Spleen (tissue), 11 donors: ENCODE measurements at regions not wholly inside any gene's neighbourhood (a gene's known extent, or its start where the extent isn't known, plus 50 kb on each side); places are given as distances from the start of the nearest gene placed in this dataset.

Source experiments
- DNase-seq: peaks from one replicate; pipeline ENCODE4 v3.0.0-alpha.2; 2020
- H3K27ac ChIP-seq, 8 donors: fragments of 200-600 bp; sonication (generic) in 7 of 8; 1 replicate in 4 of 8; 2 replicates in 4 of 8; pipeline versions ENCODE4 v1.5.0 to v1.8.0; 2016 to 2021; ENCODE audit warnings: inconsistent platforms in 4 of 8, mild to moderate bottlenecking in 4 of 8, moderate library complexity in 1 of 8
- H3K27me3 ChIP-seq, 7 donors: fragments of 200-600 bp; sonication (generic) in 6 of 7; replicated peaks in 1 of 7; 1 replicate in 4 of 7; 2 replicates in 3 of 7; pipeline versions ENCODE4 v1.5.0 to v1.8.0; 2016 to 2021; ENCODE audit warnings: inconsistent platforms in 3 of 7, mild to moderate bottlenecking in 1 of 7
- H3K36me3 ChIP-seq, 6 donors: fragments of 200-600 bp; sonication (generic) in 5 of 6; 1 replicate in 4 of 6; 2 replicates in 2 of 6; pipeline versions ENCODE4 v1.5.0 to v1.8.0; 2016 to 2021; ENCODE audit warnings: inconsistent platforms in 2 of 6
- H3K4me1 ChIP-seq, 6 donors: fragments of 200-600 bp; sonication (generic) in 5 of 6; 1 replicate in 3 of 6; 2 replicates in 3 of 6; pipeline versions ENCODE4 v1.5.0 to v1.8.0; 2016 to 2021; ENCODE audit warnings: inconsistent platforms in 3 of 6
- H3K4me3 ChIP-seq, 8 donors: fragments of 200-600 bp; sonication (generic) in 7 of 8; 1 replicate in 4 of 8; 2 replicates in 4 of 8; pipeline versions ENCODE4 v1.5.0 to v1.8.0; 2016 to 2021; ENCODE audit warnings: inconsistent platforms in 4 of 8, mild to moderate bottlenecking in 4 of 8, moderate library complexity in 2 of 8
- H3K9me3 ChIP-seq, 8 donors: fragments of 200-600 bp; sonication (generic) in 7 of 8; 1 replicate in 4 of 8; 2 replicates in 4 of 8; pipeline versions ENCODE4 v1.5.0 to v1.8.0; 2016 to 2021; ENCODE audit warnings: inconsistent platforms in 4 of 8
- CTCF ChIP-seq, 11 experiments: fragments of 200-600 bp in 7 of 11; fragments of 450-650 bp in 4 of 11; sonication (generic) in 4 of 11; IDR thresholded peaks in 8 of 11; conservative IDR thresholded peaks in 3 of 11; 1 replicate in 7 of 11; 2 replicates in 4 of 11; pipeline versions ENCODE4 v1.4.0 to v1.8.0; 2016 to 2021; ENCODE audit warnings: antibody characterized with exemption in 11 of 11, inconsistent platforms in 4 of 11, mild to moderate bottlenecking in 1 of 11
- POLR2A ChIP-seq, 3 donors: fragments of 450-650 bp; IDR thresholded peaks; one replicate each; pipeline ENCODE4 v1.5.1; 2017; ENCODE audit warnings: antibody characterized with exemption in 3 of 3, mild to moderate bottlenecking in 1 of 3
- POLR2AphosphoS5 ChIP-seq, 3 donors: sonication (generic); formaldehyde crosslinking; IDR thresholded peaks; one replicate each; pipeline ENCODE4 v1.5.1; 2017; ENCODE audit warnings: antibody characterized with exemption in 3 of 3
- WGBS, 5 donors: extraction: QIAGEN DNeasy Blood & Tissue Kit in 3 of 5; methylation state at CpG; one replicate each; pipeline versions ENCODE4 v1.1.5 to v1.1.7; 2013 to 2018; 5-methylcytosine and 5-hydroxymethylcytosine counted together
- intact Hi-C: fragments of 100-400 bp; cut with DNase I; formaldehyde crosslinking; loops from one replicate; pipeline ENCODE4 v1.15.0; 2023; ENCODE audit warnings: low total_unique reads
- donor health status: healthy with polysubstance abuse.
- donor health status: DM: no; HTN: no; CAD: no; lungs with moderate emphysema.
- donor health status: DM: no; HTN: no; CAD: no.
- donor health status: Bipolar disorder and iron deficiency.
- donor health status: healthy.
- donor health status: DM: no; HTN: no; CAD: no.
- donor health status: DM: yes; HTN: yes; CAD: no.

DNA sequence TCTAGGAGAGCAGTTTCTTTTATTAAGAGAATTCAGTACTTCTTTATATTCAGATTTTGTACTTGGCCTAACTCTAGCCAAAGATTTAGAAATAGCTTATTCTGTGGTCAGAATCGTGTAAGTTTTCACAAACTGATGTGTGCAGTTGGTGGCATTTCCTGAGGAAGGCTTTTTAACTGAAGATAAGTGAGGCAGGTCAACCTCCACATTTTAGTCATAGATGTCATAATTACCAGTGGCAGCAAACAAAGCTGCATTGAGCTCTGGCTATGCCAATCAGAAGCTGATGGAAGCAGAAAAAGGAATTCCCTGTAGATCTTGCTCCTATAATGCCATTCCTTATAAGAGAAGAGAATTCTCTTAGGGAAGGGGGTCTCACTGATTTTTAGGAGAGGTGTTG is 141.3 kb upstream of the SP8 start:
- no peak overlapping the region for H3K27ac ChIP-seq
- no peak for TF ChIP-seq CTCF (IDR thresholded peaks at IDR 0.05 in 8 of 11, conservative IDR thresholded peaks at IDR 0.05 in 3 of 11)
- no peak for TF ChIP-seq POLR2AphosphoS5 (IDR thresholded peaks at IDR 0.05)

DNA sequence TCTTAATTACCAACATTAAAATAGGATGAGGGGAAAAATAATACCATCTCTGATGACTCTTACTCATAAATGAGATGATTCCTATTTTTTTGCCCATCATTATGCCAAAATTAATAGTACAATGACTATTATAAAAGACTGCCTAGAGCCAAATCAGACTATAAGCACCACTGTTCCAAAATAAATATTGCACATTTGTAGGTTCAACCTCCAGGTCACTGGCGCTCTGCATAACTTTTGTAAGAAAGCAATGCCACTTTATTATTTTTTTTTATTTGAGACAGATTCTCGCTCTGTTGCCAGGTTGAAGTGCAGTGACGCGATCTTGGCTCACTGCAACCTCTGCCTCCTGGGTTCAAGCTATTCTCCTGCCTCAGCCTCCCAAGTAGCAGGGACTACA is 142.5 kb upstream of the SP8 start:
- intact Hi-C loops, result no loop called here
- Histone ChIP-seq H3K27me3 (no peaks in the 10 kb centered on the region), H3K27ac (no peak overlapping the region), H3K36me3 (no peaks in the 10 kb centered on the region), H3K9me3 (peaks cover 0 to 20% (median 0%) of the 10 kb centered on the region in 8 donors), H3K4me3 (no peak overlapping the region), H3K4me1 (no peaks in the 10 kb centered on the region)
- DNase-seq, result no peak
- TF ChIP-seq CTCF (IDR thresholded peaks at IDR 0.05 in 8 of 11, conservative IDR thresholded peaks at IDR 0.05 in 3 of 11), result no peak
- no peak for TF ChIP-seq POLR2A (IDR thresholded peaks at IDR 0.05)
- TF ChIP-seq POLR2AphosphoS5 (IDR thresholded peaks at IDR 0.05), result no peak
- 93 to 99% (median 95%) methylated on average over 4 of the region's 4 CpGs for WGBS, 5 donors

More for the DNA sequence above, 141.3 kb upstream of the SP8 start:
- intact Hi-C loops, result no loop called here
- H3K9me3 ChIP-seq, result peaks cover 0 to 23% (median 0%) of the 10 kb centered on the region in 8 donors
- no peak for DNase-seq
- H3K27me3 ChIP-seq, result no peaks in the 10 kb centered on the region
- no peaks in the 10 kb centered on the region for H3K4me1 ChIP-seq
- H3K4me3 ChIP-seq, result no peak overlapping the region
- 7 to 24% (median 15%) methylated on average over 1 of the region's 1 CpG for WGBS, 5 donors
- no peaks in the 10 kb centered on the region for H3K36me3 ChIP-seq

- Histone ChIP-seq H3K36me3 (no peaks in the 10 kb centered on the region), H3K27me3 (no peaks in the 10 kb centered on the region), H3K4me1 (no peaks in the 10 kb centered on the region), H3K4me3 (no peak overlapping the region), H3K27ac (no peak overlapping the region), H3K9me3 (peaks cover 0 to 8% (median 0%) of the 10 kb centered on the region in 8 donors)
- no peak for DNase-seq
- TF ChIP-seq POLR2AphosphoS5 (IDR thresholded peaks at IDR 0.05) (no peak), CTCF (IDR thresholded peaks at IDR 0.05 in 8 of 11, conservative IDR thresholded peaks at IDR 0.05 in 3 of 11) (no peak), POLR2A (IDR thresholded peaks at IDR 0.05) (no peak)
- intact Hi-C loops, result no loop called here
- 86 to 92% (median 88%) methylated on average over 3 of the region's 3 CpGs for WGBS, 5 donors
Measured at GRCh38 chr7:20931739-20932138, 145.1 kb upstream of the SP8 start.

DNA sequence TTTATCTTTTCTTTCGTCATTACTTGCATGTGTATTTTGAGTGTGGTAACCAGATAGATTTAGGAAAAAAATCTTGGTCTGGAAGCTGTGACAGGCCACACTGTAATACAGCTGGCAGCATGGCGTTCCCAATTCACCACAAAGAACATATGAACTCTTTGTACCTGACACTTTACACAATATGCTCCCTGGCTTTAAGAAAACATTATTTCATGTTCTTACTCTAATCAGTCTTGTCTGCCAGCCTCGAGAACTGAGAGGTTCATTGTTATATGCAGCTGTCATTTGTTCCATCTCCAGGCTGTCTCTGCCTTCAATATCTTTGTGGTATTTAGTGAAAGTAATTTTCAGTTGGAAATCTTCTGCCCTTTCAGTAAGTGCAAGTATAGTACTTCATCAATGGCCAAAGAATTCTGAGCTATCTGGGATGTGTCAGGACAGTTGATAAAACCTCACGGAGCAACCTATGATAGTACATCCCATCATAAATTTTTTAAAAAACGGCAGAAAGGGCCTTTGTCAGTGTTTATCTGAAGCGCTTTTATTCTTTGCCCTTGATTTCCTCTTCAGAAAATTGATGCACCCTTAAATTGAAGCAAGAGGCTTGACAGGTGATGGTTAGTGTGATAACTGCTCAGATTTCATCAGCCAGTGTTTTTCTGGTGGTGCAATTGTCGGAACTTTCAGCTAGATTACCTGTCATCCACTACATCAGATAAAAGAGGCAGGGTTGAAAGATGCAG is 146.3 kb upstream of the SP8 start:
- 76 to 86% (median 85%) methylated on average over 7 of the region's 7 CpGs for WGBS, 5 donors

More for the DNA sequence above, 146.3 kb upstream of the SP8 start:
- Histone ChIP-seq H3K27ac (no peak overlapping the region), H3K4me3 (no peak overlapping the region), H3K36me3 (no peaks in the 10 kb centered on the region), H3K4me1 (no peaks in the 10 kb centered on the region), H3K9me3 (no peaks in the 10 kb centered on the region), H3K27me3 (no peaks in the 10 kb centered on the region)
- no peak for TF ChIP-seq CTCF (IDR thresholded peaks at IDR 0.05 in 8 of 11, conservative IDR thresholded peaks at IDR 0.05 in 3 of 11)
- no peak for TF ChIP-seq POLR2AphosphoS5 (IDR thresholded peaks at IDR 0.05)
- no peak for TF ChIP-seq POLR2A (IDR thresholded peaks at IDR 0.05)
- no peak for DNase-seq
- intact Hi-C loops, result no loop called here
